ENCODE measurements at regions not wholly inside any gene's neighbourhood (a gene's known extent, or its start where the extent isn't known, plus 50 kb on each side); places are given as distances from the start of the nearest gene placed in this dataset.

GRCh38 chr10:123433539-123433938 is 232.6 kb upstream of the GPR26 start:
- TF ChIP-seq GABPA (IDR thresholded peaks at IDR 0.05; ENCODE audit: low read depth): no peak
- TF ChIP-seq REST (IDR thresholded peaks at IDR 0.05; ENCODE audit: insufficient replicate concordance, low read depth): no peak
- no peak for TF ChIP-seq POLR2AphosphoS5 (IDR thresholded peaks at IDR 0.05; ENCODE audit: low read depth)
- no peak for TF ChIP-seq CTCF (IDR thresholded peaks at IDR 0.05; ENCODE audit: insufficient read depth, low read length)
- no peak for TF ChIP-seq SPI1 (IDR thresholded peaks at IDR 0.05; ENCODE audit: borderline replicate concordance, low read depth)
- Histone ChIP-seq H3K4me3 (replicated peaks; ENCODE audit: insufficient read depth, low read length) (no peak overlapping the region), H3K27me3 (ENCODE audit: insufficient read depth, poor library complexity, severe bottlenecking) (peaks cover 2% of the 10 kb centered on the region), H3K27ac (replicated peaks) (no peak overlapping the region)
- DNase-seq (ENCODE audit: low read depth in 1 of 2, low spot score in 1 of 2): no peak

GRCh38 chr10:123434435-123435039 is 231.6 kb upstream of the GPR26 start:
- peaks cover 2% of the 10 kb centered on the region for H3K27me3 ChIP-seq (ENCODE audit: insufficient read depth, poor library complexity, severe bottlenecking)
- no peak overlapping the region for H3K4me3 ChIP-seq (replicated peaks; ENCODE audit: insufficient read depth, low read length)
- no peak for TF ChIP-seq POLR2AphosphoS5 (IDR thresholded peaks at IDR 0.05; ENCODE audit: low read depth)
- no peak for TF ChIP-seq GABPA (IDR thresholded peaks at IDR 0.05; ENCODE audit: low read depth)
- no peak for TF ChIP-seq CTCF (IDR thresholded peaks at IDR 0.05; ENCODE audit: insufficient read depth, low read length)
- TF ChIP-seq SPI1 (IDR thresholded peaks at IDR 0.05; ENCODE audit: borderline replicate concordance, low read depth): no peak
- no peak for TF ChIP-seq REST (IDR thresholded peaks at IDR 0.05; ENCODE audit: insufficient replicate concordance, low read depth)
- H3K27ac ChIP-seq (replicated peaks): no peak overlapping the region
- DNase-seq (ENCODE audit: low read depth in 1 of 2, low spot score in 1 of 2): no peak

- no peak for DNase-seq (ENCODE audit: low read depth in 1 of 2, low spot score in 1 of 2)
- Histone ChIP-seq H3K27me3 (ENCODE audit: insufficient read depth, poor library complexity, severe bottlenecking) (no peaks in the 10 kb centered on the region), H3K4me3 (replicated peaks; ENCODE audit: insufficient read depth, low read length) (no peak overlapping the region), H3K27ac (replicated peaks) (no peak overlapping the region)
- TF ChIP-seq CTCF (IDR thresholded peaks at IDR 0.05; ENCODE audit: insufficient read depth, low read length): no peak
- no peak for TF ChIP-seq REST (IDR thresholded peaks at IDR 0.05; ENCODE audit: insufficient replicate concordance, low read depth)
- no peak for TF ChIP-seq POLR2AphosphoS5 (IDR thresholded peaks at IDR 0.05; ENCODE audit: low read depth)
Measured at GRCh38 chr10:123442901-123443300, 223.3 kb upstream of the GPR26 start.
